Fibroblast of pulmonary artery (primary cell): ENCODE measurements at regions not wholly inside any gene's neighbourhood (a gene's known extent, or its start where the extent isn't known, plus 50 kb on each side); places are given as distances from the start of the nearest gene placed in this dataset.

ENCODE experiments used
- DNase-seq: peaks from one replicate; pipeline ENCODE4 v3.0.0-alpha.2; 2010; ENCODE audit warnings: low read depth
- H3K4me3 ChIP-seq: replicated peaks from 2 replicates; pipeline ENCODE4 v1.5.1; 2011; ENCODE audit warnings: low read depth, mild to moderate bottlenecking, control low read depth, low read length, moderate library complexity
- TF ChIP-seq, protein P1 (sequence below): IDR thresholded peaks from 2 replicates; pipeline ENCODE4 v1.5.1; 2011; ENCODE audit warnings: mild to moderate bottlenecking, control low read depth, low read length, inconsistent platforms; ENCODE audit errors: missing control alignments

DNA sequence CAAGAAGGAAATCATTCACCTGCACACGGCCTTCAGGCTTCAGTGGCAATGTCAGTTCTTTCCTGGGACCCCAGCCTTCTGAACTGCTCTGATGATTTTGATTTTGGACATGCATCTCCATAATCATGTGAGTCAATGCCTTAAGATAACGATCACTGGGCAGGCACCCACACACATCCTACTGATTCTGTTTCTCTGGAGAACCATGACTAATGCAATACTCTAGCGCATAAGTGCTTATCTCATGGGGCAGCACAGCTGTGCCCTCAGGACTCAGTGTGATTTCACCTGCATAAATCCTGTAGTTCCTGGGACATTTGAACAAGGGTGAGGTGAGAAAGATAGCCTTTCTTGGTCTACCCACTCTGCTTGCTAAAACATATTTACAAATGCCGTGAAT is 144.6 kb downstream of the AKAIN1 start:
- DNase-seq = no peak
- TF ChIP-seq, protein P1, sequence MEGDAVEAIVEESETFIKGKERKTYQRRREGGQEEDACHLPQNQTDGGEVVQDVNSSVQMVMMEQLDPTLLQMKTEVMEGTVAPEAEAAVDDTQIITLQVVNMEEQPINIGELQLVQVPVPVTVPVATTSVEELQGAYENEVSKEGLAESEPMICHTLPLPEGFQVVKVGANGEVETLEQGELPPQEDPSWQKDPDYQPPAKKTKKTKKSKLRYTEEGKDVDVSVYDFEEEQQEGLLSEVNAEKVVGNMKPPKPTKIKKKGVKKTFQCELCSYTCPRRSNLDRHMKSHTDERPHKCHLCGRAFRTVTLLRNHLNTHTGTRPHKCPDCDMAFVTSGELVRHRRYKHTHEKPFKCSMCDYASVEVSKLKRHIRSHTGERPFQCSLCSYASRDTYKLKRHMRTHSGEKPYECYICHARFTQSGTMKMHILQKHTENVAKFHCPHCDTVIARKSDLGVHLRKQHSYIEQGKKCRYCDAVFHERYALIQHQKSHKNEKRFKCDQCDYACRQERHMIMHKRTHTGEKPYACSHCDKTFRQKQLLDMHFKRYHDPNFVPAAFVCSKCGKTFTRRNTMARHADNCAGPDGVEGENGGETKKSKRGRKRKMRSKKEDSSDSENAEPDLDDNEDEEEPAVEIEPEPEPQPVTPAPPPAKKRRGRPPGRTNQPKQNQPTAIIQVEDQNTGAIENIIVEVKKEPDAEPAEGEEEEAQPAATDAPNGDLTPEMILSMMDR = no peak
- H3K4me3 ChIP-seq = no peak overlapping the region

DNA sequence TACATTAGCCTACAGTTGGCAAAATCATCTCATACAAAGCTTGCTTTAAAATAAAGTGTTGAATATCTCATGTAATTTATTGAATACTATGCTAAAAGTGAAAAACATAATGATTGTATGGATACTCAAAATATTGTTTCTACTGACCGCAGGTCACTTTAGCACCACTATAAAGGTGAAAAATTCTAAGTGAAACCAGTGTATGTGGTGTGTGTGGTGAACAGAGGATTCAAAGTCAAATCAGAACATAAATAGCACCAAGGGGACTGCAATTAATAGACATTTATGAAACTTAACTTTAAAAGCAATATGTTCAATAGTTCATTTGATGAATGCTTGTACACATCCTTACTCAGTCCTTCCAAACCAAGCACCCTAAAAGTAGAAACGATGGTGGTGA is 145.8 kb downstream of the AKAIN1 start:
- H3K4me3 ChIP-seq = no peak overlapping the region
- no peak for DNase-seq
- TF ChIP-seq, protein P1 = no peak

DNA sequence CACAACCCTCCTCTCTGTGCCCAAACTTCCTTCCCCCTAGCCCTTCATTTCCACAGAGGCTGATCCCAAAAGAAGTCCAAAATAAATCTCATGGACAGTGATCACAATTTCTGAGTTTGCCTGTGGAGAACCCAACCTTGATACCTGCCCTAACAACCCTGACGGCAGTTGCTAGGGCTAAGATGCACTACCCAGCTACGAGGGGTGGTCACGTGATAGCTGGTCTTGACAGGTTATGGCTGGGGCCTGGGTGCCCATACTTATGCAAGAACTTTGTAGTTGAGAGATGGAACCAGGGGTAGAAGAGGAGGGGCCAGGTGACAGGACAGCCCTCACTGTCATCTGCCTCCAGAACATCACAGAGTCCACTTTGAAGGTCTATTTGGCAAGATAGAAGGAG is 147.9 kb downstream of the AKAIN1 start:
- no peak for DNase-seq
- TF ChIP-seq, protein P1 = no peak

DNA sequence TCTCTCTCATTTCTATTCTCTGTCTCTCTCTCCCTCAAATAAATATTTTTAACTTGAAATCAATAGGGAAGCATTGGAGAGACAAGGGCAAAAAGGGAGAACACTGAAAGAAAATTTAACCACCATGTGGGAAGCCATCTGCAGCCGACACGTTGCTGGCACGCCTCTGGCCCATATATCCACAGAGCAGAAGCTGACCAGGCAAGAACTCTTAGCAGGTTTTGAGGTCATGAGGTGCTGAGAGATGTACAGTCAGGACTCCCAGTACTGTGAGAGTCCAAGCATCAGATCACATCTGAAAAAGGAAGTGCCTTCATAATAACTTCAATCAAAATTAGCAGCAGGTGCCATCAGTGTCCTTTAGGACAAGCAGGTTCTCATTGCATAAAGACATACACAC is 156.6 kb downstream of the AKAIN1 start:
- no peak for DNase-seq
- TF ChIP-seq, protein P1 = no peak

More for the DNA sequence above, 147.9 kb downstream of the AKAIN1 start:
- H3K4me3 ChIP-seq = no peak overlapping the region

DNA sequence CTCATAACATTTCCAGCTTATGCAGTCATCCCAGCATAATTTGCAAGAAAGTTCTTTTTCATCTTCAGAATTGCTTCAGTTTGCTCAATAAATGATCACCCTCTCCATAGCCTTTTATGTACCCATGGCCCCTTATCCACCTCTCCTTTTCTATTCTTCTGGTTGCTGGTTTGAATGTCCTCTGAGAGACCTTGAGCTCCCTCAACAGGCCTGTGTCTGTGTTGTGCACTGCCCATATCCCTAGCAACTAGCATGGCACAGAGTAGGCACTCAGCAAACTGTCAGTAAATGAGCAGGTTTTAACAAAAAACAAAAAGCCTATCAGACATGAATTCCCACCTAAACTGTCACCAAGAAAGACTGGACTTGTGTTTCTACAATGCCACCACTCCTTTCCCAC is 160.5 kb downstream of the AKAIN1 start:
- no peak for DNase-seq
- TF ChIP-seq, protein P1 = no peak
- H3K4me3 ChIP-seq = no peak overlapping the region

More for the DNA sequence above, 156.6 kb downstream of the AKAIN1 start:
- H3K4me3 ChIP-seq = no peak overlapping the region

DNA sequence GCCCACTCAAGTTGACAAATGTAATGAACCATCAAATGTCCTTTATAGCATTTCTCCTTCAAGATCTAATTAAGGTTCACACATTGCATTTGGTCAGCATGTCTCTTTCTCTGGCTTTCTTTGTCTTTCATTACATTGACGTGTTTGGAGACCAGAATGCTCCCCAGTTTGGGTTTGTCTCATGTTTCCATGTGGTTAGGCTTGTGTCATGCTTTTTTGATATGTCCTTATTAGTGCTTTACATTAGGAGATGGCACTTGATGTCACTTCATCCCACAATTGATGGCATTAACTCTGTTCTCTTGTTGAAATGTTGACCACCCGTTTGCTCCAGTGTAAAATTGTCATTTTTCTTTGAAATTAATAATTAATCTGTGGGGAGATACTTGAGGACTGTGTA is 165.8 kb downstream of the AKAIN1 start:
- no peak overlapping the region for H3K4me3 ChIP-seq
- DNase-seq = no peak
- TF ChIP-seq, protein P1 = no peak

DNA sequence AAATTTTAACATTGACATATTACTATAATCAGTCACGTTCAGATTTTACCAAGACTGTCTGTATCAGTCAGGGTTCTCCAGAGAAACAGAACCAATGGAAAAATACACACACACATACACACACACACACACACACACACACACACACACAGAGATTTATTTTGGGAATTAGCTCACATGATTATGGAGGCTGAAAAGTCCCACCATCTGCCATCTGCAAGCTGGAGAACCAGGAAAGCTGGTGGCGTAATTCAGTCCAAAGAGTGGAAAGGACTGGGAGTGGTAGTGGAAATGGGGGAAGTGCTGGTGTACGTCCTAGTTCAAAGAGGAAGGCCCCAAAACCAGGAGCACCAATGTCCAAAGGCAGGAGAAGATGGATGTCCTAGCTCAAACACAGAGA is 166.4 kb downstream of the AKAIN1 start:
- TF ChIP-seq, protein P1 = no peak
- H3K4me3 ChIP-seq = no peak overlapping the region
- no peak for DNase-seq
